SK-N-SH (cell line): ENCODE measurements at regions not wholly inside any gene's neighbourhood (a gene's known extent, or its start where the extent isn't known, plus 50 kb on each side); places are given as distances from the start of the nearest gene placed in this dataset.

Experiments
- CHD2 ChIP-seq: fragments of 150-350 bp; IDR thresholded peaks from 2 replicates; pipeline ENCODE4 v1.6.1; 2018; ENCODE audit warnings: low read length; ENCODE audit not compliant: partially characterized antibody
- CTCF ChIP-seq: fragments of 200-600 bp; sonication (generic); IDR thresholded peaks from 2 replicates; pipeline ENCODE4 v1.6.1; 2017; ENCODE audit warnings: antibody characterized with exemption, mild to moderate bottlenecking, moderate library complexity
- EP300 ChIP-seq, 2 experiments: IDR thresholded peaks; 2 replicates each; pipeline versions ENCODE4 v1.4.0 to v1.6.1; 2012; ENCODE audit warnings: borderline replicate concordance in 1 of 2, low read depth in 1 of 2, low read length in 1 of 2
- EZH2phosphoT487 ChIP-seq: fragments of 200-600 bp; sonication (generic); IDR thresholded peaks from 2 replicates; pipeline ENCODE4 v1.6.1; 2017; ENCODE audit warnings: low read depth, mixed run types, mild to moderate bottlenecking, antibody characterized with exemption, moderate library complexity, borderline replicate concordance
- GABPA ChIP-seq: IDR thresholded peaks from 2 replicates; pipeline ENCODE4 v1.4.0; 2012; ENCODE audit warnings: low read depth, mild to moderate bottlenecking
- JUND ChIP-seq: IDR thresholded peaks from 2 replicates; pipeline ENCODE4 v1.4.0; 2012
- RFX5 ChIP-seq: IDR thresholded peaks from 2 replicates; pipeline ENCODE4 v1.6.1; 2012; ENCODE audit warnings: mild to moderate bottlenecking, improper control_type of control experiment, low read length
- SMC3 ChIP-seq: IDR thresholded peaks from 2 replicates; pipeline ENCODE4 v1.6.1; 2012; ENCODE audit warnings: low read depth, low read length, improper control_type of control experiment
- TAF1 ChIP-seq: IDR thresholded peaks from 2 replicates; pipeline ENCODE4 v1.6.1; 2012; ENCODE audit warnings: low read depth, mild to moderate bottlenecking, low read length, moderate library complexity, borderline replicate concordance
- TCF12 ChIP-seq: IDR thresholded peaks from 2 replicates; pipeline ENCODE4 v1.4.0; 2012
- TF ChIP-seq, protein P1 (sequence below): IDR thresholded peaks from 2 replicates; pipeline ENCODE4 v1.4.0; 2012; ENCODE audit warnings: low read depth
- TF ChIP-seq, protein P2 (sequence below): fragments of 150-350 bp; IDR thresholded peaks from 2 replicates; pipeline ENCODE4 v1.6.1; 2016; ENCODE audit warnings: mild to moderate bottlenecking, low read depth, low read length

GRCh38 chr1:219405531-219406331 is 207.2 kb downstream of the ZC3H11B start:
- TF ChIP-seq CTCF = no peak
- no peak for TF ChIP-seq SMC3
- TF ChIP-seq TCF12 = no peak
- TF ChIP-seq, protein P1, sequence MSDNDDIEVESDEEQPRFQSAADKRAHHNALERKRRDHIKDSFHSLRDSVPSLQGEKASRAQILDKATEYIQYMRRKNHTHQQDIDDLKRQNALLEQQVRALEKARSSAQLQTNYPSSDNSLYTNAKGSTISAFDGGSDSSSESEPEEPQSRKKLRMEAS = no peak
- TF ChIP-seq CHD2 = no peak
- no peak for TF ChIP-seq TAF1
- TF ChIP-seq EZH2phosphoT487 = no peak
- no peak for TF ChIP-seq GABPA
- TF ChIP-seq, protein P2, sequence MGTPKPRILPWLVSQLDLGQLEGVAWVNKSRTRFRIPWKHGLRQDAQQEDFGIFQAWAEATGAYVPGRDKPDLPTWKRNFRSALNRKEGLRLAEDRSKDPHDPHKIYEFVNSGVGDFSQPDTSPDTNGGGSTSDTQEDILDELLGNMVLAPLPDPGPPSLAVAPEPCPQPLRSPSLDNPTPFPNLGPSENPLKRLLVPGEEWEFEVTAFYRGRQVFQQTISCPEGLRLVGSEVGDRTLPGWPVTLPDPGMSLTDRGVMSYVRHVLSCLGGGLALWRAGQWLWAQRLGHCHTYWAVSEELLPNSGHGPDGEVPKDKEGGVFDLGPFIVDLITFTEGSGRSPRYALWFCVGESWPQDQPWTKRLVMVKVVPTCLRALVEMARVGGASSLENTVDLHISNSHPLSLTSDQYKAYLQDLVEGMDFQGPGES = no peak
- no peak for TF ChIP-seq JUND
- TF ChIP-seq RFX5 = no peak
- no peak for TF ChIP-seq EP300 (IDR thresholded peaks at IDR 0.05; ENCODE audit: borderline replicate concordance in 1 of 2, low read depth in 1 of 2, low read length in 1 of 2)
